T-helper 17 cell (primary cell): ENCODE measurements at regions not wholly inside any gene's neighbourhood (a gene's known extent, or its start where the extent isn't known, plus 50 kb on each side); places are given as distances from the start of the nearest gene placed in this dataset.

ENCODE experiments used
- ATAC-seq: fragments of 150-1000 bp; cut with Tn5 transposase; 2 replicates; pipeline ENCODE4 v1.10.0; 2021; ENCODE audit warnings: mild to moderate bottlenecking, moderate library complexity
- DNase-seq, 3 donors: peaks; one replicate each; pipeline versions ENCODE4 v3.0.0 to v3.0.0-alpha.2; 2020 to 2021
- H3K9me3 ChIP-seq: one replicate; pipeline ENCODE4 v1.7.0; 2013; ENCODE audit warnings: low read length, mild to moderate bottlenecking; ENCODE audit not compliant: control insufficient read depth, poor library complexity, severe bottlenecking
- H3K27ac Mint-ChIP-seq: one replicate; pipeline ENCODE4 v1.8.0; 2022; ENCODE audit warnings: mild to moderate bottlenecking, moderate library complexity, mixed read lengths
- H3K27me3 Mint-ChIP-seq: one replicate; pipeline ENCODE4 v1.8.0; 2022; ENCODE audit warnings: mixed read lengths
- H3K36me3 Mint-ChIP-seq: one replicate; pipeline ENCODE4 v1.8.0; 2022; ENCODE audit warnings: low read depth, mixed read lengths
- H3K4me1 Mint-ChIP-seq: one replicate; pipeline ENCODE4 v1.8.0; 2022; ENCODE audit warnings: mild to moderate bottlenecking, mixed read lengths
- H3K4me3 Mint-ChIP-seq: one replicate; pipeline ENCODE4 v1.8.0; 2022; ENCODE audit warnings: mild to moderate bottlenecking, moderate library complexity, mixed read lengths

DNA sequence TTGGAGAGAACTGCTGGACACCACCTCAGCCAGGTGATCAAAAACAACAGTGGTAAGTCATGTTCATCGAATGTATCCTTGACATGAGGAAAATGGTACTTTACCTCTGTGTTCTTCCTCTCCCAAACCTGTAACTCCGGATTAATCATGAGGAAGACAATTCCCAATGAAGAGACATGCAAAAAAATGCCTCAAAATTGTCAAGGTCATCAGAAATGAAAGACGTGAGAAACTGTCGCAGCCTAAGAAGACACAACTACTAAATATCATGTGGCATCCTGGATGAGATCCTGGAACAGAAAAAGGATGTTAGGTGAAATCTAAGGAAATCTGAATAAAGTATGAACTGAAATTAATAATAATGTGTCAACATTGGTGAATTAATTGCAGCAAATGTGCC is 178.4 kb downstream of the LACC1 start:
- DNase-seq (no peak), ATAC-seq (no peak)
- Mint-ChIP-seq H3K4me3 (no peak overlapping the region), H3K27ac (no peak overlapping the region), H3K4me1 (peaks cover 7% of the 10 kb centered on the region), H3K36me3 (no peaks in the 10 kb centered on the region), H3K27me3 (peaks cover 56% of the 10 kb centered on the region)
- no peaks in the 10 kb centered on the region for H3K9me3 ChIP-seq

DNA sequence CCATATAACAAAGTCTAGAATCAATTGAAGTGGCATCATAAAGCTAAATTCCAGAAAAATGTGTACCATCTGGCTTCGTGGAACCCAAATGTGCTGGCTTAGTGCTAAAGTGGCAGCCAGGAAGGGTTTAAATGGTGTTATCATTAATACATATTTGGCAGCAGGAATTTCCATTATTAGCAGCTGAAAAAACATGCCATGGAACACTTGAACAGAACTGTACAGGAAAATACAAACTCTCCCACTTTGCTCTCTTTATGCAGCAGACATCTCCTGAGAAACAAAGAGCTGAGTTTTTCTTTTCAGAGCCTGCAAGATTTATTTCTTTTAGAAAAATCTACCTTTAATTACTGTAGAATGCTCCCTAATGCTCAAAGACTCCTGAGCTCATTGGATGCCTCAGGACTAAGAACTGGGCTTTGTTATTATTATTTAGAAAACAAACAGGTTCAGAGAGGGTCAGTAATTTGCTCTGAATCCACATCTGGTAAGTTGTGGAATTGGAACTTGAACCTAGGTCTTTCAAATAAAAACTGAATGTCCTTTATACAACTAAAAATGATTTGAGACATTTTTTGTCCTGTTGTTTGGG is 179.0 kb downstream of the LACC1 start:
- H3K4me3 Mint-ChIP-seq, result no peak overlapping the region
- peaks cover 49% of the 10 kb centered on the region for H3K27me3 Mint-ChIP-seq
- DNase-seq, result no peak
- no peaks in the 10 kb centered on the region for H3K9me3 ChIP-seq
- no peak for ATAC-seq
- peaks cover 7% of the 10 kb centered on the region for H3K4me1 Mint-ChIP-seq
- H3K27ac Mint-ChIP-seq, result no peak overlapping the region
- no peaks in the 10 kb centered on the region for H3K36me3 Mint-ChIP-seq

- no peak for DNase-seq
- no peak for ATAC-seq
- no peak overlapping the region for H3K4me3 Mint-ChIP-seq
- no peaks in the 10 kb centered on the region for H3K36me3 Mint-ChIP-seq
- H3K27ac Mint-ChIP-seq, result no peak overlapping the region
- no peaks in the 10 kb centered on the region for H3K9me3 ChIP-seq
- H3K4me1 Mint-ChIP-seq, result no peaks in the 10 kb centered on the region
- peaks cover 44% of the 10 kb centered on the region for H3K27me3 Mint-ChIP-seq
Observed at GRCh38 chr13:44061876-44062275, 182.2 kb downstream of the LACC1 start.

DNA sequence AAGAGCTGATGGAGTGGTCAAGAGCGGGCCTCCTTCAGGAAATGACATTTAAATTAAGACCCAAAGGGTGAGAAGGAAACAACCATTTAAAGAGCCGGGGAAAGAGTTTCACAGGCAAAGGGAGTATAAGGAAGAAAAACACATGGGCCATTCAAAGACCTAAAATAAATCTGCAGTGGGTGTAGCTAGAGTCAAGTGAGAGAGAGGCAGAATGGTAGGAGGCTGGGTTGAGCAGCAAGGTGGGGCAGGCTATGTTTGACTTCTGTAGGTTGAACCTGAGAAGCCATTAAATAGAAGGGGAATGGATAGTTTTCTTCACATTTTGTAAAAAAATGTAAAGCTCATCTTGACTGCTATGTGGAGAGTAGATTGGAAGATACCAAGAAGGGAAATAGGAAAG is 183.8 kb downstream of the LACC1 start:
- ATAC-seq, result no peak
- Mint-ChIP-seq H3K36me3 (no peaks in the 10 kb centered on the region), H3K4me3 (no peak overlapping the region), H3K4me1 (no peaks in the 10 kb centered on the region), H3K27me3 (peaks cover 32% of the 10 kb centered on the region), H3K27ac (no peak overlapping the region)
- DNase-seq, result no peak
- H3K9me3 ChIP-seq, result no peaks in the 10 kb centered on the region

DNA sequence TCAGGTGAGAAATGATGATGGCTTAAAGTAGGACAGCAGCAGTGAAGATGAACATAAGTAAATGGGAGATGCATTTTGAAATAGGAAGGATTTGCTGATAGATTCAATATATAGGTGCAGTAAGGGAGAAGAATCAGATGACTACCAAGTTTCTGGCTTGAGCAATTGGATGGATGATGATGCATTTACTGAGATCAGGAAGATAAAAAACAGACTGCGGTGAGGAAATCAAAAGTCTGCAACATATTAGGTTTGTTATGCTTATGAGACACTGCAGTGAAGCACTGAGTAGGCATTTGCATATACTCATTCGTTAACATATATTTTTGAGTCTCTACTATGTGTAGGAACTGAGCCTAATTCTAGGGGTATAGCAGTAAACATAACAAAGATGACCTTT is 184.2 kb downstream of the LACC1 start:
- H3K27me3 Mint-ChIP-seq, result peaks cover 33% of the 10 kb centered on the region
- no peak overlapping the region for H3K27ac Mint-ChIP-seq
- no peak for ATAC-seq
- H3K4me1 Mint-ChIP-seq, result no peaks in the 10 kb centered on the region
- no peak overlapping the region for H3K4me3 Mint-ChIP-seq
- H3K36me3 Mint-ChIP-seq, result no peaks in the 10 kb centered on the region
- H3K9me3 ChIP-seq, result no peaks in the 10 kb centered on the region
- no peak for DNase-seq

DNA sequence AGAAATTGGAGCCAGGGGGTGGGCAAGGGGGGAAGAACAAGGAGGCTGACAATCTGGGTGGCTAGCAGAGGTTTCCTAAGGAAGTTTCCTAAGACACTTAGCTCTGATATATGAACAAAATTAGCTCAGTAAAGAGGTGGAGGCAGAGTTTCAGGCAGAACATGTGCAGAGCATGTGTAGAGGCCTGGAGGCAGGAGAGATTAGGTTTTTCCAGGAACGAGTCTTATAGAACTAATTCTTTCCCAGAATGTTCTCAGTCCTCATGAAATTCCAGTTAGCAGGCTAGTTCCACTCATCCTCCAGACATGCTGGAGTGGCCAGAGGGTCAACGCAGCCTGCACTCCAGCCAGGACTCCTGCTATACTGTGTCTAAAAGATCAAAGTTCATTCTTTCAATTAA is 184.7 kb downstream of the LACC1 start:
- no peaks in the 10 kb centered on the region for H3K4me1 Mint-ChIP-seq
- DNase-seq, result no peak
- H3K27ac Mint-ChIP-seq, result no peak overlapping the region
- no peak overlapping the region for H3K4me3 Mint-ChIP-seq
- ATAC-seq, result no peak
- no peaks in the 10 kb centered on the region for H3K9me3 ChIP-seq
- H3K36me3 Mint-ChIP-seq, result no peaks in the 10 kb centered on the region
- peaks cover 35% of the 10 kb centered on the region for H3K27me3 Mint-ChIP-seq

- no peak for ATAC-seq
- Mint-ChIP-seq H3K36me3 (no peaks in the 10 kb centered on the region), H3K27me3 (peaks cover 28% of the 10 kb centered on the region), H3K4me3 (no peak overlapping the region), H3K4me1 (no peaks in the 10 kb centered on the region), H3K27ac (no peak overlapping the region)
- H3K9me3 ChIP-seq, result no peaks in the 10 kb centered on the region
- no peak for DNase-seq
Observed at GRCh38 chr13:44068169-44068568, 188.5 kb downstream of the LACC1 start.

DNA sequence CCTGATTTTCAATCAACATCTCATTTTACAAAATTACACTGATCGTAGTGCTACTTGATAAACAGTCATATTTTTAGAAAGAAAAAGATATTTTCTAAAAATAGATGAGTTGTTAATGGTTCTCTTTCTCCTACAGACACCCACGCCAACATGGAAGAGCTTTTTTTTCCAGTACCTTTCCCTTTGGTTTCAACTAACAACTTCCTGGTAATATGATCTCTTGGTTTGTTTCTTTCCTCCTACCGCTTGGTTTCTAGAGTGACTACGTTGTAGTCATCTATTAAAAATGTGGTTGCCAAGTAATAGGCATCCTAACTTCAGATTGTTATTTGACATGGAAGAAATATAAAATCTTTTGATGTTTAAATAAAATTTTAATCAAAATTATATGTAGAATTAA is 189.0 kb downstream of the LACC1 start:
- no peak for DNase-seq
- ATAC-seq, result no peak
- Mint-ChIP-seq H3K4me1 (no peaks in the 10 kb centered on the region), H3K27ac (no peak overlapping the region), H3K27me3 (peaks cover 28% of the 10 kb centered on the region), H3K36me3 (no peaks in the 10 kb centered on the region), H3K4me3 (no peak overlapping the region)
- no peaks in the 10 kb centered on the region for H3K9me3 ChIP-seq

DNA sequence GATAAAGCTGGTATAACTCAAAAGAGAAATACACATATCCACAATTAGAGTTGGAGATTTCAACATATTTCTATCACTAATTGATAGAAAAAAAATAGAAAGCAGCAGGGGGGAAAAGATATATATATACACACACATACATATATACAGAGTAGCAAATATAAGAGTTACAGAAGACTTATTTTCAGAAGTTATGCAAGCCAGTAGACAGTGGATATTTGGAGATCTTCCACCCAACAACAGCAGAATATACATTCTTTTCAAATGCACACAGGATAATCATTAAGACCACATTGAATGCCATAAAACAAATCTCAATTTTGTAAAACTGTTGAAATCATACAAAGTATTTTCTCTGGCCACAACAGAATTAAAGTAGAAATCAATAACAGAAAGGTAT is 192.8 kb downstream of the LACC1 start:
- no peaks in the 10 kb centered on the region for H3K36me3 Mint-ChIP-seq
- peaks cover 12% of the 10 kb centered on the region for H3K27me3 Mint-ChIP-seq
- H3K27ac Mint-ChIP-seq, result no peak overlapping the region
- H3K9me3 ChIP-seq, result no peaks in the 10 kb centered on the region
- ATAC-seq (no peak), DNase-seq (no peak)
- H3K4me3 Mint-ChIP-seq, result no peak overlapping the region
- H3K4me1 Mint-ChIP-seq, result no peaks in the 10 kb centered on the region

DNA sequence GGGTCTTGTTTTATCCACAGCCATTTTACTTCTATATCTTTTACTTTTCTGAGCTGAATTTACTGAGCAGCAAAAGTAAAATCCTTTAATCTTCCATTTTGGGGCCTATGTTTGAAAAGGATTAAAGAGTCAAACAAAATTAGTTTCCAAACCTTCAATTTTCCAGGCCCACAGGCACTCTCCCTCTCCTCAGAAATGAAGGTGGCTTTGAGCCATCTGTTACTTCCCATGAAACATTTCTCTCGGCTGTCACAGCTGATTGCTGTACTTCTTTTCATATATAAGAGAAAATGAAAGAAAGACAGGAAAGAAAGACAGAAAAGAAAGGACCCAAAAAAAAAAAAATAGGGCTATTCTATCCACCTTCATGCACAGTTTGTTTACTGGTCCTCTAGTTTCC is 194.9 kb downstream of the LACC1 start:
- no peak overlapping the region for H3K27ac Mint-ChIP-seq
- H3K4me1 Mint-ChIP-seq, result no peaks in the 10 kb centered on the region

DNA sequence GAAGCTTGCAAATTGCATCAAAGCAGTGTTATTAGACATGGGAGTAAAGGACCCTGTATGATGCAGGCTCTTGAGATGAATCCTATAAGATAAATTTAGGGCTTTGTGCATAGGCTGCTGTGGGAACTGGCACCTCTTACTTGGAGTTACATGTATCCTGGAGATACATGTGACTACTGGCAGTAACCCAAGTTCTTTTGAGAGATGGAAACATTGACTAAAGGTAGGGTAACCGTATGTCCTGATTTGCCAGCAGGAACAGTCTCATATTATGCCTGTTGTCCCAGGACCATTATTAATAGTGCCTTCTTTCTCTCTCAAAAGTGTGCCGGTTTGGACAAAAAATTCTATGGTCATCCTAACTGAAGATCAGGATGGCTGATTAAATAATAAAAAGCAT is 195.4 kb downstream of the LACC1 start:
- no peaks in the 10 kb centered on the region for H3K9me3 ChIP-seq
- Mint-ChIP-seq H3K27me3 (peaks cover 7% of the 10 kb centered on the region), H3K4me3 (no peak overlapping the region), H3K27ac (no peak overlapping the region), H3K4me1 (no peaks in the 10 kb centered on the region), H3K36me3 (no peaks in the 10 kb centered on the region)
- ATAC-seq (no peak), DNase-seq (no peak)

More for the DNA sequence above, 194.9 kb downstream of the LACC1 start:
- ATAC-seq (no peak), DNase-seq (no peak)
- H3K4me3 Mint-ChIP-seq, result no peak overlapping the region
- peaks cover 7% of the 10 kb centered on the region for H3K27me3 Mint-ChIP-seq
- no peaks in the 10 kb centered on the region for H3K9me3 ChIP-seq
- no peaks in the 10 kb centered on the region for H3K36me3 Mint-ChIP-seq

GRCh38 chr13:44078806-44079376 is 199.2 kb downstream of the LACC1 start:
- no peaks in the 10 kb centered on the region for H3K9me3 ChIP-seq
- Mint-ChIP-seq H3K27me3 (peaks cover 7% of the 10 kb centered on the region), H3K4me3 (no peak overlapping the region), H3K36me3 (no peaks in the 10 kb centered on the region), H3K4me1 (no peaks in the 10 kb centered on the region), H3K27ac (no peak overlapping the region)
- DNase-seq, result no peak
- no peak for ATAC-seq

GRCh38 chr13:44079413-44080205 is 199.9 kb downstream of the LACC1 start:
- ATAC-seq (no peak), DNase-seq (no peak)
- H3K27ac Mint-ChIP-seq, result no peak overlapping the region
- H3K4me3 Mint-ChIP-seq, result no peak overlapping the region
- H3K27me3 Mint-ChIP-seq, result peaks cover 7% of the 10 kb centered on the region
- no peaks in the 10 kb centered on the region for H3K4me1 Mint-ChIP-seq
- H3K36me3 Mint-ChIP-seq, result no peaks in the 10 kb centered on the region
- no peaks in the 10 kb centered on the region for H3K9me3 ChIP-seq

GRCh38 chr13:44084146-44084545 is 204.4 kb downstream of the LACC1 start:
- no peak overlapping the region for H3K27ac Mint-ChIP-seq
- peaks cover 6% of the 10 kb centered on the region for H3K4me1 Mint-ChIP-seq
- DNase-seq, result no peak
- peaks cover 9% of the 10 kb centered on the region for H3K36me3 Mint-ChIP-seq
- H3K4me3 Mint-ChIP-seq, result no peak overlapping the region
- ATAC-seq, result no peak
- H3K9me3 ChIP-seq, result no peaks in the 10 kb centered on the region
- H3K27me3 Mint-ChIP-seq, result peaks cover 24% of the 10 kb centered on the region
